ENCODE measurements at regions not wholly inside any gene's neighbourhood (a gene's known extent, or its start where the extent isn't known, plus 50 kb on each side); places are given as distances from the start of the nearest gene placed in this dataset.
A peak's percentile ranks its signal among the peaks of the same experiment; 100 is the strongest.

DNA sequence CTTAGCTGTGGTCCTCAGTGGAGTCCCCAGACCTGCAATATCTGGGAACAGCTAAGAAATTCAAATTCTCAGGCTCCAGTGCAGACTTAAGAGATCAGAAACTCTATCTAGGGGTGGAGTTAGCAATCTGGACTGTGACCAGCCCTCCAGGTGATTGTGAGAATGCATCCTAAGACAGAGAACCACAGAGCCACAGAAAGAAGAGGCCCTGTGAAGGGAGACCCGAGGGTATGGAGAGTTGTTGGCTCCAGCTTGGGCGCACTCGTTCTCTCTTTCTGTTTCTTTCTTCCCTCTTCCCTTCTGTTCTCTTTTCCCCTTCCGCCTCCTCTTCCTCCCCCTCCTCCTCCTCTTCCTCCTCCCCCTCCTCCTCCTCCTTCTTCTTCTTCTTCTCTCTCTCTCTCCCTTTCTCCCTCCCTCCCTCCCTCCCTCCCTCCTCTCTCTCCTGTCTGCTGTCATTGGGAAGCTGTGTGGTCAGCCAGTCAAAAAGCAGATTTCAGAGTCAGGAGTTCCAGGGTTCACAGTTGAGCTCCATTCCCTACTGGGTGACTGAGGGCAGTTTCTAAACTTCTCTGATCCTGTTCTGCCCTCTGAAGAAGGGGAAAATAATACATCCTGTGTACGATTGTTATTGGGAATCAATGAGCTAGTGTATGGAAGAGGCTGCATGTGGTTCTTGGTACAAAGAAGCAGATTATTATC is 62.1 kb upstream of the STEAP1B start:
- FAIRE-seq: peak; percentile 17

DNA sequence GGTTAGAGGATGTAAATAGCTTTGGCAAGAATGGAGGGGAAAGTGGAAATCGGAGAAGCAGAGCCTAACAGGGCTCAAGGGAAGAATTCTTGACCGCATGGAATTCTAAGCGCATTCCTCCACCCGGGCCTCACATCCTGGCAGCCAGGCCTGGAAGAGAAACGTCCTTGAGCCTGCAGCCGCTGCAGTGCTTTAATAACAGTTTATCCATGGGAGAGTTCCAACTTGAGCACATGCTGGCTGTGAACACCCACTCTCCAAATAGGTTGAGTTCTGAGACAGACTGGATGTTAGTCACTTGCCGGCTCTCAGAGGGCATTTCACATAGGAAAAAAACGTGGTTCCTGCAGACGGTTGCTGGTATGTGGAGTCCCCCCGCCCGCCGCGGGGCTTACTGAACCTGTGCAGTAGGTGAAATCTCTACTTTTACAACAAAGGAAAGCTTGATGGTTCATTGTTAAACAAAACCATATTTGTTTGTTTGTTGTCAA is 61.4 kb upstream of the STEAP1B start:
- peak; percentile 98 for FAIRE-seq

- FAIRE-seq: peak; percentile 97
Observed at GRCh38 chr7:22559829-22560489, 60.0 kb upstream of the STEAP1B start.

- FAIRE-seq: no peak
Observed at GRCh38 chr7:22557167-22557566, 57.2 kb upstream of the STEAP1B start.

GRCh38 chr7:22555476-22555875 is 55.5 kb upstream of the STEAP1B start:
- FAIRE-seq: no peak

DNA sequence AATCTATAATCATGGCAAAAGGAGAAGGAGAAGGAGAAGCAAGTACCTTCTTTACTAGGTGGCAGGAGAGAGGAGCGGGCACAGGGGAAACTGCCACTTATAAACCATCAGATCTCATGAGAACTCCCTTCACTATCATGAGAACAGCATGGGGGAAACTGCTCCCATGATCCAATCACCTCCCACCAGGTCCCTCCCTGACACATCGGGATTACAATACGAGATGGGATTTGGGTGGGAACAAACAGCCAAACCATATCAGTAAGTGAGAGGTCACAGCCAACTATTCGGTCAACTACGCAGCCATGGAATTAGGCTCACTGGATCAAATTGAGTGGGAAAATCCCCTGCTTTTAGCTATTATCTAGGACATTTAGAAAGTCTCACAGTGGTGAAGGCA is 54.2 kb upstream of the STEAP1B start:
- no peak for FAIRE-seq

GRCh38 chr7:22551768-22552513 is 52.0 kb upstream of the STEAP1B start:
- FAIRE-seq: no peak

DNA sequence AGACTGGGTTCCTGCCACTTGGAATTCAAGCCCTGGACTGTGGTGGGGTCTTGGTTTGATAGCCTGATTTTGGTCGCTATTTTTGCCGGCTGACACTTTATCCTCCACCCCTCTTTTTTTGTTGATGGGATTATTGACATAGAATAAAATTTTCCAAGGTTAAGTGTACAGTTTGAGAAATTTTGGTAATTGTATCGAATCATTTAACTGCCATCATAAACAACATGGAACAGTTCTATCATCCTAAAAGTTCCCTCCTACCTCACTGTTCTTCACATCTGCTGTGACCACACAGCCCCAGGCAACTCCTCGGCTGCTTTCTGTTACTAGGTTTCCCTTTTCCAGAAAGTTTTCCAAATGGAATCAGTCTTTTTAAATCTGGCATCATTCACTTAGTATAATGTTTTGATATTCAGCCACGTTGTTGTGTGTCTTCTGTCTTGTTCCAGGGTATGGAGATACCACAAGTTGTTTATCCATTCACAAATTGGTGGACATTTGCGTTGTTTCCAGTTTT is 50.6 kb upstream of the STEAP1B start:
- FAIRE-seq: no peak

DNA sequence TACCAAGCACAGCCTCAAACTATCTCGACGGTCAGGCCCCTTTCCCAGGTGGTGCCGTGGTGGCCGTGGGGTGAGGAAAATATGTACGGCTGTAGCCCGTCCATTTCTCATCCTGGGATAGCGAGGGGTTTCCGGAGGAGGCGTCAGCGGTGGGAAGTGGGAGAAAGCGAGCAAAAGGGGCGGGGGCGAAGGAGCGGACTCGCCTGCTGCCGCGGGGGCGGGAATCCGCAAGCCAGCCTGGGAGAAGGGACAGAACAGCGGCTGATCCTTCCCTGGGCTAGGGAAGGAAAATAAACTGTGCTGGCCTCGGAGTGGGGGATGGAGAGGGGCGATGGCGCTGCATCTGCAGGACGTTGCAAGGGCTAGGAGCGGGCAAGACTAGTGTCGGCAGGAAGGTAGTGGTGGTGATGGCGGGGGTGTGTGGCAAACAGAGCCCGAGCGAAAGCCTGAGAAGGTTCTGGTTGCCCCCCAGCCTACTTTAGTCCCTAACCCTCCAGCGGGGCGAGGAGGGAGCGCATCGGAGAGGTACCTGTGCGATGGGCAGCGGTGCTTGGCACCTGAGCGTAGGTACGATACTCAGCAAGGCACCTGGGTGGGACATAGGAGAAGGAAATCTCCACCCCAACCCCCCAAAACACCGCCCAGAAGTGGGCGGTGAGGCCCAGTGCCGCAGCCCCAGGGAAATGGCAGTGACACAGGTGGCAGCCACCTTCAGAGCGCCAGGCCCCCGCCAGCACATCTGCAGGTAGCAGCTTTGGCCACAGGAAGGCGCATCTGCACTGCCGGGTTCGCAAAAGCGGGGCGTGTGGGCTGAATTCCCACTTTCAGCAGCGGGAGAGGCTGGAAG is 49.9 kb upstream of the STEAP1B start:
- no peak for FAIRE-seq
